ENCODE measurements at regions not wholly inside any gene's neighbourhood (a gene's known extent, or its start where the extent isn't known, plus 50 kb on each side); places are given as distances from the start of the nearest gene placed in this dataset.

- TF ChIP-seq CTCF (IDR thresholded peaks at IDR 0.05 in 4 of 5, conservative IDR thresholded peaks at IDR 0.05 in 1 of 5) (no peak), POLR2A (IDR thresholded peaks at IDR 0.05) (no peak)
Observed at GRCh38 chr14:71646518-71646917, 285.7 kb upstream of the RGS6 start.

Data from gastrocnemius medialis (tissue), 4 donors.